ENCODE measurements at regions not wholly inside any gene's neighbourhood (a gene's known extent, or its start where the extent isn't known, plus 50 kb on each side); places are given as distances from the start of the nearest gene placed in this dataset.

GRCh38 chr5:154544646-154545045 is 66.6 kb upstream of the HAND1 start:
- peaks cover 2% of the 10 kb centered on the region; the same call in 1 of the 2 replicates for H3K27me3 ChIP-seq (replicated peaks; ENCODE audit: control insufficient read depth, insufficient read depth, low read length)

GRCh38 chr5:154543380-154543779 is 65.4 kb upstream of the HAND1 start:
- TF ChIP-seq CTCF (IDR thresholded peaks at IDR 0.05; ENCODE audit: insufficient read depth, low read length, poor library complexity, severe bottlenecking): no peak
- Histone ChIP-seq H3K36me3 (ENCODE audit: control insufficient read depth, insufficient read depth, low read length) (no peaks in the 10 kb centered on the region), H3K27me3 (replicated peaks; ENCODE audit: control insufficient read depth, insufficient read depth, low read length) (peaks cover 2% of the 10 kb centered on the region), H3K4me3 (replicated peaks; ENCODE audit: low read depth, low read length) (no peak overlapping the region)
- no peak for DNase-seq (ENCODE audit: extremely low read depth, insufficient read length)

More at GRCh38 chr5:154544646-154545045, 66.6 kb upstream of the HAND1 start:
- Histone ChIP-seq H3K36me3 (ENCODE audit: control insufficient read depth, insufficient read depth, low read length) (no peaks in the 10 kb centered on the region), H3K4me3 (replicated peaks; ENCODE audit: low read depth, low read length) (no peak overlapping the region)
- no peak for DNase-seq (ENCODE audit: extremely low read depth, insufficient read length)
- TF ChIP-seq CTCF (IDR thresholded peaks at IDR 0.05; ENCODE audit: insufficient read depth, low read length, poor library complexity, severe bottlenecking): no peak

GRCh38 chr5:154542581-154542980 is 64.6 kb upstream of the HAND1 start:
- Histone ChIP-seq H3K4me3 (replicated peaks; ENCODE audit: low read depth, low read length) (no peak overlapping the region), H3K36me3 (ENCODE audit: control insufficient read depth, insufficient read depth, low read length) (no peaks in the 10 kb centered on the region), H3K27me3 (replicated peaks; ENCODE audit: control insufficient read depth, insufficient read depth, low read length) (peaks cover 2% of the 10 kb centered on the region)
- TF ChIP-seq CTCF (IDR thresholded peaks at IDR 0.05; ENCODE audit: insufficient read depth, low read length, poor library complexity, severe bottlenecking): no peak
- no peak for DNase-seq (ENCODE audit: extremely low read depth, insufficient read length)

GRCh38 chr5:154542000-154542399 is 64.0 kb upstream of the HAND1 start:
- Histone ChIP-seq H3K36me3 (ENCODE audit: control insufficient read depth, insufficient read depth, low read length) (no peaks in the 10 kb centered on the region), H3K27me3 (replicated peaks; ENCODE audit: control insufficient read depth, insufficient read depth, low read length) (peaks cover 2% of the 10 kb centered on the region), H3K4me3 (replicated peaks; ENCODE audit: low read depth, low read length) (no peak overlapping the region)
- TF ChIP-seq CTCF (IDR thresholded peaks at IDR 0.05; ENCODE audit: insufficient read depth, low read length, poor library complexity, severe bottlenecking): no peak
- no peak for DNase-seq (ENCODE audit: extremely low read depth, insufficient read length)

- H3K4me3 ChIP-seq (replicated peaks; ENCODE audit: low read depth, low read length): no peak overlapping the region
- no peak for TF ChIP-seq CTCF (IDR thresholded peaks at IDR 0.05; ENCODE audit: insufficient read depth, low read length, poor library complexity, severe bottlenecking)
- H3K27me3 ChIP-seq (replicated peaks; ENCODE audit: control insufficient read depth, insufficient read depth, low read length): peaks cover 2% of the 10 kb centered on the region
- no peak for DNase-seq (ENCODE audit: extremely low read depth, insufficient read length)
- no peaks in the 10 kb centered on the region for H3K36me3 ChIP-seq (ENCODE audit: control insufficient read depth, insufficient read depth, low read length)
These were observed 63.5 kb upstream of the HAND1 start for GRCh38 chr5:154541553-154541952.

- DNase-seq (ENCODE audit: extremely low read depth, insufficient read length): no peak
- Histone ChIP-seq H3K27me3 (replicated peaks; ENCODE audit: control insufficient read depth, insufficient read depth, low read length) (peaks cover 2% of the 10 kb centered on the region), H3K36me3 (ENCODE audit: control insufficient read depth, insufficient read depth, low read length) (no peaks in the 10 kb centered on the region), H3K4me3 (replicated peaks; ENCODE audit: low read depth, low read length) (no peak overlapping the region)
- no peak for TF ChIP-seq CTCF (IDR thresholded peaks at IDR 0.05; ENCODE audit: insufficient read depth, low read length, poor library complexity, severe bottlenecking)
These were observed 62.6 kb upstream of the HAND1 start for GRCh38 chr5:154540600-154540999.

Measured in GM06990 (cell line).